HG03521 (cell line): ENCODE measurements at regions not wholly inside any gene's neighbourhood (a gene's known extent, or its start where the extent isn't known, plus 50 kb on each side); places are given as distances from the start of the nearest gene placed in this dataset.
"Not testable (repeated sequence)": the region's sequence is repeated elsewhere in the genome, so short reads cannot be mapped to it uniquely, and the experiment has no call there.

Experiments
- ATAC-seq: cut with Tn5 transposase; IDR thresholded peaks from one replicate; pipeline ENCODE4 v1.9.1; 2021; ENCODE audit warnings: mild to moderate bottlenecking, moderate library complexity; ENCODE audit not compliant: unreplicated experiment

GRCh38 chr12:91769736-91770135 lies 375.9 kb downstream of the BTG1 start:
- ATAC-seq = no peak

GRCh38 chr12:91767237-91767636 lies 378.4 kb downstream of the BTG1 start:
- ATAC-seq = no peak

- no peak for ATAC-seq
Measured at GRCh38 chr12:91766454-91766853, 379.2 kb downstream of the BTG1 start.

GRCh38 chr12:91763654-91764370 lies 381.8 kb downstream of the BTG1 start:
- no peak for ATAC-seq

- no peak for ATAC-seq
Measured at GRCh38 chr12:91753649-91754048, 392.0 kb downstream of the BTG1 start.

- no peak for ATAC-seq
Measured at GRCh38 chr12:91746976-91747375, 398.7 kb downstream of the BTG1 start.

GRCh38 chr12:91744597-91744996 lies 401.0 kb downstream of the BTG1 start:
- ATAC-seq = no peak

GRCh38 chr12:91743704-91744321 lies 401.8 kb downstream of the BTG1 start:
- no peak for ATAC-seq

- no peak for ATAC-seq
Measured at GRCh38 chr12:91743280-91743679, 402.4 kb downstream of the BTG1 start.

- ATAC-seq = no peak
Measured at GRCh38 chr12:91741932-91742331, 403.7 kb downstream of the BTG1 start.

- ATAC-seq = not testable (repeated sequence)
Measured at GRCh38 chr12:91733846-91734245, 411.8 kb downstream of the BTG1 start.

GRCh38 chr12:91732086-91732485 lies 413.6 kb downstream of the BTG1 start:
- no peak for ATAC-seq

GRCh38 chr12:91729543-91729942 lies 416.1 kb downstream of the BTG1 start:
- no peak for ATAC-seq

- no peak for ATAC-seq
Measured at GRCh38 chr12:91723191-91723590, 422.5 kb downstream of the BTG1 start.

GRCh38 chr12:91722072-91722471 lies 423.6 kb downstream of the BTG1 start:
- no peak for ATAC-seq

- ATAC-seq = no peak
Measured at GRCh38 chr12:91721023-91721422, 424.6 kb downstream of the BTG1 start.

- ATAC-seq = no peak
Measured at GRCh38 chr12:91718326-91718725, 427.3 kb downstream of the BTG1 start.

- ATAC-seq = no peak
Measured at GRCh38 chr12:91717804-91718203, 427.8 kb downstream of the BTG1 start.

GRCh38 chr12:91711925-91712324 lies 433.7 kb downstream of the BTG1 start:
- ATAC-seq = not testable (repeated sequence)

- no peak for ATAC-seq
Measured at GRCh38 chr12:91706466-91706865, 439.2 kb downstream of the BTG1 start.

GRCh38 chr12:91704446-91704845 lies 441.2 kb downstream of the BTG1 start:
- no peak for ATAC-seq

GRCh38 chr12:91703491-91704283 lies 442.0 kb downstream of the BTG1 start:
- ATAC-seq = no peak
